Hippocampal formation (tissue), 2 donors: ENCODE measurements at regions not wholly inside any gene's neighbourhood (a gene's known extent, or its start where the extent isn't known, plus 50 kb on each side); places are given as distances from the start of the nearest gene placed in this dataset.

Source experiments
- DNase-seq, 2 donors: peaks; one replicate each; lab custom pipeline; 2025; lab: John Stamatoyannopoulos, UW

GRCh38 chr1:163896001-163896400 lies 574.2 kb downstream of the NUF2 start:
- no peak for DNase-seq

DNA sequence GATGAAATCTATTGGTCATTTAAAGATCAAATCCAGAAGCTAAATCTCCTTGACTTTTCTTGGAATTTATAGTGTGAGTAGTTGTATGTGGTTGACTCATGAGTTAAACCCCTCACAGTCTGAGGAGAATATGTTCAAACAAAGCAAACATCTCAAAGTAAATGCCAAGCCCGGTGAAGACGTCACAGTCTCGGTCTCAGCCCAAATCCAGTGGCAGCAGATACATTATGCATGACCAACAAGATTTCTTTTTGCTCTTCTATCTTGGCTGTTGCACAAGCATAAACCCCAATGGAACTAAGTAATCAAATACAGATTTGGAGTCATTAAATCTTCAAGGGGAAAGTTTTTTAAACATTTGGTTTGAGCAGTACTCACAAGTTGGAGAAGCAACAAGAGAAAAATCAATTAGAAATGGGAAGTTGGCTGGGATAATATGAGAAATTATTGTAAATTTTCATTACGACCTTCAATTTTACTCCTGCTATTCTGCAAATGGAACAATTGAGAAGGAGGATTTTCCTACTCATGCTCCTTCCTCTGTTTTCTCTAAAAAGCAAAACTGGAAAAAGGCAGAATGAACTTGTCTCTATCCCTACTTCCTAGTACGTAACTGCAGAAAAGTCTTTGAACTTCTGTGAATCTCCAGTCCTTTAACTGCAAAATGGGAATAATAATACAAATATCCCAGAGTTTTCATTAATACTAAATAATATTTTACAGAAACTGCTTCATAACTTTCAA lies 575.8 kb downstream of the NUF2 start:
- DNase-seq: no peak

GRCh38 chr1:163906283-163906682 lies 584.5 kb downstream of the NUF2 start:
- no peak for DNase-seq

GRCh38 chr1:163912170-163912884 lies 590.6 kb downstream of the NUF2 start:
- DNase-seq: no peak

- no peak for DNase-seq
These were observed 593.1 kb downstream of the NUF2 start for GRCh38 chr1:163914785-163915413.

GRCh38 chr1:163922743-163923201 lies 601.0 kb downstream of the NUF2 start:
- no peak for DNase-seq

GRCh38 chr1:163924041-163924440 lies 602.3 kb downstream of the NUF2 start:
- DNase-seq: no peak

GRCh38 chr1:163927493-163927892 lies 605.7 kb downstream of the NUF2 start:
- DNase-seq: no peak

DNA sequence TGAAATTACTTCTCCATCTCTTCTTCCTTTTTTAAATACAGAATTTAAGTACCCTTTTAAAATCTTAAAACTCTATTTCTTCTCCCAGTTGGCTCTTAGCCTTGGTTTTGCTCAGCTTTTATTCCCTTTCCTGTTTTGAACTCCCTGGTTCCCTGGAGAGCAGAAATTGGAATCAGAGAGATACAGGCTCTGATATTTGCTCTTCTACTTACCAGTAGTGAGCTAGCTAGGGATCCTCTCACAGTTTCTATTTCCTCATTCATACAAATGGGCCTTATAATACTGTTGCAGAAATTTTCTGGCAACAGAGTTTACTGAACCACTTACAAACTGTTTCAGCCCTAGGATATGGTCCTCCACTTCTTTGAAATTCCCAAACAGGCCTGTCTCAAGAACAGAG lies 606.3 kb downstream of the NUF2 start:
- no peak for DNase-seq

GRCh38 chr1:163928651-163929050 lies 606.9 kb downstream of the NUF2 start:
- no peak for DNase-seq

DNA sequence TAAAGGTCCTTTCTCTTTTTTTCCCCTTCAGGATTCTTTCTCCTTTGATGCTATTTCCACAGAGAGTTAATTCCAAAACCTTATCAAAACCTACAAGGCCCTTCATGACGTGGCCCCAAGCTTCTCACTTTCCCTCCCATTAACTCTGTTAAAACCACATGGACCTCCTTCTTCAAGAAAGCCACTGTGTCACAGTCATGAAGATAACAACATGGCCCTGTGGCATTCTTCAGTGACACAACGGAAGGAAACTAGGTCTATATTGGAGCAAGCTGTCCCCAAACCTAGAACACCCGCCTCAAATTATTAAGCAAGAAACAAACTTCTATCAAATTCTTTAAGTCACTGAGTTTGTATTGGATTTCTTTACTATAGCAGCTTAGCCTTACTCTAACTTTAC lies 611.1 kb downstream of the NUF2 start:
- no peak for DNase-seq

DNA sequence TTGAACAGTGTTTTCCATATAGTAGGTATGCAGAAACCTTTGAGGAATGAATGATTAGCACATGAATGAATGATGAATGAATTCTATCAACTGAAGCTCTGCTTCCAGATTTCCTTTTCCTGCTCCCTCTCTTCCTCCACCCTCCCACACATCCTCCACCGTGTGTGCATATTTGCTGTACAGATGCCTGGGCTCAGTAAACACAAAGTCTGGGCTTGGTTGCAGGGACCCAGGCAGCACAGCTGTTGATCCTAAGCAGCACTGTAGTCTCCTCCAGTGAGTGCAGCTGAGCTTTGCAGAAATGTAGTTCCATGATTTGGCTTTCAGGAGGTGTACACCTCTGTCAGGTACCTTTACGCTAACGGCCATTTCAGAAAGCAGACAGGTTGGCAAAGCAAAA lies 611.7 kb downstream of the NUF2 start:
- DNase-seq: no peak

GRCh38 chr1:163935738-163936374 lies 614.1 kb downstream of the NUF2 start:
- no peak for DNase-seq

- no peak for DNase-seq
These were observed 599.4 kb upstream of the PBX1 start for GRCh38 chr1:163959622-163960021.

DNA sequence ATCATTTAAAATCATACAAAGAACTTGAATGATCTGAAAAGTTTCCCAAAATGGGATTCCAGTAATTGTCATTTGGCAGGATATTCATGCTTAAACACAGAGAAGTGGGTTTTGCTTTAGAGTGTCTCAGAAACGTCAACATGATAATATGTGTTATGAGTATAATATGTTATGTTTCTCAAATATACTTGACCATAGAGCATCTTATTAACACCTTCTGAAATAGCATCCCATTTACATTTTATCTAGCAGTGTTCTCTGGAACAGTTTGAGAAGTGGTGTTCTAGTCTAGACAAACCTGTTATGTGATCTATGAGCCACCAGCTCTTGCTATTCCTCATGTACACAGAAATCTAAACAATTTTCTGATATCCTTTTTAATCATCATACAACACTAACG lies 588.8 kb upstream of the PBX1 start:
- DNase-seq: no peak

GRCh38 chr1:163970699-163971098 lies 588.3 kb upstream of the PBX1 start:
- peak in 1 of 2 donors; percentile 51 for DNase-seq

DNA sequence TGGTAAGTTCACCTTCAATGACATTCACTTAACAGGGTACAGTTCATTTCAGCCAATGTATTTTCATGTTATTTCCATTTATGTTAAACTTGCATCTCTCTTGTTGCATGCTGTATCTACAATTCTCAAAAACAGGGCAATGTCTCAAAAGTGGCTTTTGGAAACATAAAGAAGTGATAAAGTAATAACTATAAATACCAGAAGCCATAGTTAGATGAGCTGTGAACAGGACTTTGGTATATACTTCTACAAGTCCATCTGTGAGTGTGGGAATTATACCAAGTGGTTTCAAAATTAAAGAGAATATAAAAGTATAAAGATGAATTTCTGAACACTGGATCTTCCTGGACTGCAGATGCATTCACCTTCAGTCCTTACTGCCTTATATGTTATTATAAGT lies 585.4 kb upstream of the PBX1 start:
- no peak for DNase-seq

DNA sequence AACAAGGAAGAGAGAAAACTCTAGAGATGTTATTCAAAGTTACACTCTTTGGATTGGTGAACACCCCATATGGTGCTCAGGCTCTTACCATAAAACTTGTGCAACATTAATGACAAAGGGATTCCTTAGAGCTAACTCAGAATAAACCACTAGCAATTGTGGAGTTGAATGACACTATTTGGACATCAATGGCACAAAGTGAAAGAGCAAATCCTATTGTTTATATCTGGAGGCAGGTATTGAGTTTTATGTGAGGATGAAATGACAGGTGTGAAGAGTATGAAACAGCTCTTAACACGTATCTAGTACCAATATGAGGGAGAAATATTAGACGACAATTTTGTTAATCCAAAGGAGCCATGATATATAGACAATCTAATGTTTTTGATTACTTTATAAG lies 584.9 kb upstream of the PBX1 start:
- DNase-seq: no peak

DNA sequence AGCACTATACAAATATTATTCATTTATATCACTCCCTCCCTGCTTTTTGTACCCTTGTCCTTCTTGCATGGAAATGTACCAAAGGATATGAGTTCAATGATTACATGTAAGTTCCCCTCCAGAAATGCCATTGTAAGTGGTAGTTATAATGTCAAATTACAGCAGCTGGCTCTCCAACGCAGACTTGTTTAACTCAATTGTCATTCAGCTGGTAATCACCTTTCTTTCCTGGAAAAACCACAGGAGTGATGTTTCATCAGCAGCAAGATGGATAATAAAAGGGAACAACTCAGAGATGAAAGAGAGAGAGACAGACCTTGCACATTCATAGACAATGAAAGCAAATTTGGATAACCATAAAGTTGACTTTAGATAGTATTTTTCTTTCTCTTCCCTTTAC lies 578.6 kb upstream of the PBX1 start:
- DNase-seq: no peak

GRCh38 chr1:163981500-163982030 lies 577.4 kb upstream of the PBX1 start:
- no peak for DNase-seq

- DNase-seq: no peak
These were observed 575.9 kb upstream of the PBX1 start for GRCh38 chr1:163983097-163983496.

GRCh38 chr1:163985700-163986099 lies 573.3 kb upstream of the PBX1 start:
- no peak for DNase-seq
